SJSA1 (cell line): ENCODE measurements at regions not wholly inside any gene's neighbourhood (a gene's known extent, or its start where the extent isn't known, plus 50 kb on each side); places are given as distances from the start of the nearest gene placed in this dataset.
"Not testable (repeated sequence)": the region's sequence is repeated elsewhere in the genome, so short reads cannot be mapped to it uniquely, and the experiment has no call there.

Experiments used
- DNase-seq, 2 experiments: peaks; one replicate each; pipeline ENCODE4 v3.0.0-alpha.2; 2015 to 2020; ENCODE audit warnings: low spot score in 2 of 2, low read depth in 1 of 2
- H3K27ac ChIP-seq: fragments of 250-450 bp; sonication (Bioruptor Pico); 2 replicates; pipeline ENCODE4 v1.5.1; 2020; ENCODE audit warnings: mild to moderate bottlenecking, moderate library complexity
- H3K27me3 ChIP-seq: fragments of 250-450 bp; sonication (Bioruptor Pico); replicated peaks from 2 replicates; pipeline ENCODE4 v1.5.1; 2020; ENCODE audit warnings: mild to moderate bottlenecking, moderate library complexity
- H3K36me3 ChIP-seq: fragments of 250-450 bp; sonication (Bioruptor Pico); 2 replicates; pipeline ENCODE4 v1.5.1; 2020; ENCODE audit warnings: mild to moderate bottlenecking
- H3K4me1 ChIP-seq: fragments of 250-450 bp; sonication (Bioruptor Pico); replicated peaks from 2 replicates; pipeline ENCODE4 v1.6.1; 2021; ENCODE audit warnings: mild to moderate bottlenecking
- H3K4me3 ChIP-seq: fragments of 250-450 bp; sonication (Bioruptor Pico); 2 replicates; pipeline ENCODE4 v1.5.1; 2020; ENCODE audit warnings: mild to moderate bottlenecking
- H3K9me3 ChIP-seq: fragments of 250-450 bp; sonication (Bioruptor Pico); replicated peaks from 2 replicates; pipeline ENCODE4 v1.5.1; 2020; ENCODE audit warnings: mild to moderate bottlenecking

DNA sequence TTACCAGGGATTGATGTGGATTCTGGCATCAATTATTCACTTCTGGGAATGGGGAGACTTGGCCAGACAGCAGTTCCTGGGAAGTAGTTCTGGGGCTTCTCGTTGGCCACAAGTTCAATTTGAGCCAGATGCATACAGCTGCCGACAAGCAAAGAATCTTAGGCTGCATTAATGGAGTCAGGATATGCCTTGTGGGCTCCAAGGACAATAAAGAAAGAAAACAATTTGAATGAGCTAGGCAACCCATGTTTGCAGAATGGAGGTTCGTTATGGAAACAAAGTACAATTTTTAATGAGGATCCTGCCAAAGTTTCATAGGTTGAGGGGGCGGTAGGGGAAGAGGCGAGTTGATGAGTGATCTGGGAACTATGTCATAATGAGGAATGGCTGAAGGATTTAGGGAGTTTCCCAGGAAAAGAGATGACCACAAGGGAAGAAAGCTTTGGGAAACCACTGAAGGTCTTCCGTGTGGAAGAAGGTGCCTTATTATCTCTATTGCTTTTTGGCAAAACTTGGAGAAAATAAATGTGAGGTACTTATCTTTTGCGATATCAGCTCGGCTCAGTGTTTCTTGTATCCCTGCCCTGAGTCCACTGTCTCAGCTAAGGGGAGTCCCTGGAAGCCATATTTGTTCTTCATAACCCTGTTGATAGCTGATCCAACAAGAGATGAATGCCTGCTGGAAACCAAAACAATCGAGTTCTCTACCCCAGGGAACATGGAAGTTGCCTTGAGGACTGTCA lies 181.0 kb upstream of the ZNF217 start:
- Histone ChIP-seq H3K36me3 (no peaks in the 10 kb centered on the region), H3K4me3 (no peak overlapping the region)
- DNase-seq, result peak; percentile 73 to 95

DNA sequence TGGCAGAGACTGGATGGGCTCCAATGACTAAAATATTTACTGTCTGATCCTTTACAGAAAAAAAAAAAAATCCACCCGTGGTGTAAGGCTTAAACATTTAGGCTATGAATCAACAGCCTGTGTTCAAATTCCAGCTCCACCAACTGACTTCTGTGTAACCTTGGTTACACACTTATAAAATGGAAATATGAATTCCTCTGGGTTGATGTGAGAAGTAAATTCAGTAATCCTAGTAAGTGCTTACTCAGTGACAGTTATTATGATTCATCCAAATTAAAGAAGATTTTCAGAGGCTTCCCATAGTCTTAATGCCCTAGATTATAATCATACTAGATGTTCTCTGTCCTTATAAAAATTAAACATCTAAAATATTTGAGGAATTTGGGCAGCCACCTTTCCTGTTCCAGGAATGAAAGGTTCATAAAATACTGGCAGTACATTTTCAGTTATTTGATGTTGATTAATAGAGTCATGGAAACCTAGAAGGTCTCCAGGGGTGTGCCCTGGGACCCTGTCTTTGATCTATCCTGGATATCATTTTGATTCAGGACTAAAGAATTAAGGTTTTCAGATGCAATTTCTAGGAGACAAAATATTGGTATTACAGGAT lies 180.3 kb upstream of the ZNF217 start:
- Histone ChIP-seq H3K4me3 (no peak overlapping the region), H3K9me3 (no peaks in the 10 kb centered on the region), H3K36me3 (no peaks in the 10 kb centered on the region), H3K4me1 (peaks cover 38% of the 10 kb centered on the region), H3K27ac (peak overlapping the region; percentile 100), H3K27me3 (no peaks in the 10 kb centered on the region)
- DNase-seq, result peak; percentile 64 to 92

More for the DNA sequence above, 181.0 kb upstream of the ZNF217 start:
- H3K27me3 ChIP-seq, result no peaks in the 10 kb centered on the region
- peaks cover 32% of the 10 kb centered on the region for H3K4me1 ChIP-seq
- no peaks in the 10 kb centered on the region for H3K9me3 ChIP-seq
- peak overlapping the region; percentile 100 for H3K27ac ChIP-seq

DNA sequence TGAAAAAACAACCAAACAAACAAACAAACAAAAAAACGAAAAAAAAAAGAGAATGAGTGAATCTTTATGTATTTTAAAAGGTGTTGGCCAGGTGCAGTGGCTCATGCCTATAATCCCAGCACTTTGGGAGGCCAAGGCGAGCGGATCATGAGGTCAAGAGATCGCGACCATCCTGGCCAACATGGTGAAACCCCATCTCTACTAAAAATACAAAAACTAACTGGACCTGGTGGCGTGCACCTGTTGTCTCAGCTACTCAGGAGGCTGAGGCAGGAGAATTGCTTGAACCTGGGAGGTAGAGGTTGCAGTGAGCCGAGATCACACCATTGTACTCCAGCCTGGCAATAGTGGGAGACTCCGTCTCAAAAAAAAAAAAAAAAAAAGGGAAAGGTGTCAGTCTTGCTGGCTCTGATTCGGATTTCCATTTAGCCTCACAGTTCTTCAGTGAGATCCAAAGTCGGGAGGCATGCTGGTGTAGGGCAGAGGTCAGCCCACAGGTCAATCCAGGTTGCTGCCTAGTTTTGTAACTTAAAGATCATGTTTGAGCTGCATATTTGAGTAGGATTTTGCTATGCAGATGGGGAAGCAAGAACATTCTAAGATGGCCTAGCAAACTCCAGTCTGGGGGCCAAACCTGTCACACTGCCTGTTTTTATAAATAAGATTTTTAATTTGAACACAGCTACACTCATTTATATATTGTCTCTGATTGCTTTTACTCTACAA lies 179.6 kb upstream of the ZNF217 start:
- Histone ChIP-seq H3K4me1 (peaks cover 44% of the 10 kb centered on the region), H3K27ac (peak overlapping the region; percentile 100)
- not testable (repeated sequence) for H3K27me3 ChIP-seq, H3K9me3 ChIP-seq, H3K36me3 ChIP-seq, H3K4me3 ChIP-seq, DNase-seq

DNA sequence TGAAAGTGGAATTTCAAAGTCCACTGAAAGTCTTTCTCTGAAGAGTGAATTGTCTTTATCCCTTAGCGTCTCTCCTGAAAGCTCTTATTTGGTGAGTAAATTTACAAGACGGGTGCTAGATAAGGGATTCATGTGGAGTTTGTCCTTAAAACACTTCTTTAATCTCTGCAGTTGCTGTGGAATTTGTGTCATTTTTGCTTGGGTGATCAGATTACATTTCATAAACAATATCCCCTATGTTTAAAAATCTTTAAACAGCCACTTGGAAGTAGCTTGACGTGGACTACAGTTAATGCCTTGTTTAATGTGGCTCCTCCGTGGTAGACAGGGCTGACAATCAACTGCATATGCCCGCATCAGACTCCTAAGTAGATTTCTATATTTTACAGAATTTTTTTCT lies 175.4 kb upstream of the ZNF217 start:
- Histone ChIP-seq H3K27me3 (no peaks in the 10 kb centered on the region), H3K9me3 (no peaks in the 10 kb centered on the region), H3K36me3 (no peaks in the 10 kb centered on the region), H3K4me1 (peaks cover 43% of the 10 kb centered on the region), H3K27ac (peak overlapping the region; percentile 36; the same call in 1 of the 2 replicates), H3K4me3 (no peak overlapping the region)
- DNase-seq, result no peak

DNA sequence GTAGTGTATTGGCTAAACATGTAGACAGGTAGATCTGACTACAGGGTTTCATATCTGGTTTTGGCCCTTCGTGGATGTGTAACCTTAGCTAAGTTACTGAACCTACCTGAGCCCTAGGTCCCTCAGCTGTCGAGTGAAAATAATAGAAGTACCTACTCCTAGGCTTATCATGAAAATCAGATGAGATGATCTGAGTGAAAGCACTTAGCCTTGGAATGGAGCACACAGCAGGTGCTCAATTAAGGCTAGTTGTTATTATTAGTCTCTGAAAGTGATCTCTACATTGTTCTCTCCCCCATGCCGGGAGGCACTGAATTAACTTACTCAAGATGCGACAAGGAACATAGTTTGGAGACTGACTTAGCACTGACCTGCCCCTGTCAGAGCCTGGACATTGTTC lies 174.7 kb upstream of the ZNF217 start:
- Histone ChIP-seq H3K27ac (no peak overlapping the region), H3K36me3 (no peaks in the 10 kb centered on the region), H3K4me1 (peaks cover 44% of the 10 kb centered on the region), H3K4me3 (no peak overlapping the region), H3K9me3 (no peaks in the 10 kb centered on the region), H3K27me3 (no peaks in the 10 kb centered on the region)
- no peak for DNase-seq

DNA sequence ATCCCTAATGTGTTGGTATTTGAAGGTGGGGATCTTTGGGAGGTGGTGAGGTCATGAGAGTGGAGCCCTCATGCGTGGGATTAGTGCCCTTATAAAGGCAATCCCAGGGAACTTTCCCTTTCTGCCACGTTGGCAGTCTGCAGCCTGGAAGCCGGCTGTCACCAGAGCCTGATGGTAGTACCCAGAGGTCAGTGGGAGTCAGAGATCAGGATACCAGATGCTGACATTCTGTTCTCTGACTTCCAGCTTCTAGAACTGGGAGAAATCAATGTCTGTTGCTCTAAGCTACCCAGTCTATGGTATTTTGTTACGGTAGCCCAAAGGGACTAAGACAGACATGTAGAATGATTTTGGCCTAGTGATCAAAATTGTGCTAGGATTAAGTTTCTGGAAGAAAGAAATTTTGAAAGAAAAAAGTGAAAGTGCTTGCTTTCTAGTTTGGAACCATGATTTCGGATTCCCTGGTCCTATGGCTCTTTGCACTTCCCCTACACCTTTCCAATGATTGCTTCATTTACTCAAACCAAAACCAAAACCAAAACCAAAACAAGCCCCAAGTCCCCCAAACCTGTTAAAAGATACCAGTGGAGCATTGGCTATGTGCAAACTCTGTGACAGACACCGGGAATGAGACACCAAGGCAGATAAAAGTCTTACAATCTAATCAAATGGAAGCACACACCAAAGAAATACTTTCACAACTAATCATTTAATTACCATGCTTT lies 173.7 kb upstream of the ZNF217 start:
- H3K4me1 ChIP-seq, result peaks cover 37% of the 10 kb centered on the region
- H3K27me3 ChIP-seq, result no peaks in the 10 kb centered on the region
- no peak for DNase-seq
- H3K4me3 ChIP-seq, result no peak overlapping the region
- H3K36me3 ChIP-seq, result no peaks in the 10 kb centered on the region
- no peaks in the 10 kb centered on the region for H3K9me3 ChIP-seq
- no peak overlapping the region for H3K27ac ChIP-seq

DNA sequence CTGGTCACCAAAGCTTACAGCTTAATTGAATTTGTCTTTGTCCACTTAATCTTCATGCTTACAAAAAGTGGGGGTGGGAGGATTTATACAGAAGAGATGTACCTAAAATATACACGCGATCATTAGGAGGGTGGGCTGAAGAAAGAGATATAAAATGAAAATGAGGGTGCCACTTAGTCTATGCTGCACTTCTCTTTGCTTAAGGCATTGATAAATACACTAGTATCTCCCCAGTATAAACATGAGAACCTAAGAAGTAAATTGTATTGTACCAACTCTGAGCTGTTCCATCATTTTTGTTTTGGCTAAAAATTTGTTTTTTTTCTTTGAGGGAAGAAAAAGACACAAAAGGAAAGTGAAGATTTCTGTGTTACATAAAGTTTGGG lies 170.8 kb upstream of the ZNF217 start:
- DNase-seq, result no peak
- peak overlapping the region; percentile 80 for H3K27ac ChIP-seq
- no peaks in the 10 kb centered on the region for H3K9me3 ChIP-seq
- no peaks in the 10 kb centered on the region for H3K36me3 ChIP-seq
- H3K27me3 ChIP-seq, result no peaks in the 10 kb centered on the region
- H3K4me3 ChIP-seq, result peak overlapping the region; percentile 22
- peaks cover 34% of the 10 kb centered on the region for H3K4me1 ChIP-seq

DNA sequence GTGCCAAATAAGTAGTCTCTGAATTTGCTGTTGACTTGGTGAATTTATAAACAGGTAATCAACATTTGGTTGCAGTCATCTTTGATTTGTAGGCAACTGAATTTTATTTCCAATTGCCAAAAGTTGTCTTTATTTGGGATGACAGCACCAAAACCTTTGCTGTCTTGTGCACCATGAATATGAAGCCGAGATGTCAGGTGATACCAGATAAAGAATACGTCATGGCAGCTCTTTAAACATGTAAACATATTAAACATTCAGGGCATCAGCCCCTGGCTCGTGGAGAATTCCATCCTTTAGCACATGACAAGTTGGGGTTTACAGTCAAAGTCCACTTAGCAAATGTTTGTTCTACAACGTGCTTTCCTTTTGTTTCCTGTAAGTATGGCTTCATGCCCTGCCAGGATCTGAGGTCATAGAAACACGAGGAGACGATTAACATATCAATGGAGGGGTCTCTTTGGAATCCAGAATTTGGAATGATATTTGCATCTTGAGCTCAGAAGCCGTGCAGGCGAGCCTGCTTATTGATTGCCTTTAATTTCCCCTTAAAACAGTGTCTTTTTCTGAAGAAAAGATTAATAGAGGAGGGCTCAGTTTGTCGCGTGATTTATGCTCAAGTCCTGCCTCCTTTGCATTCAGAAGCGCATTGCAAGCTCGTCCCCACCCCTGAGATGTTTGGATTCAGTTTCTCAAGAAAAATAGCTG lies 170.2 kb upstream of the ZNF217 start:
- Histone ChIP-seq H3K36me3 (no peaks in the 10 kb centered on the region), H3K27ac (peak overlapping the region; percentile 80), H3K9me3 (no peaks in the 10 kb centered on the region), H3K4me3 (peak overlapping the region; percentile 22), H3K4me1 (peaks cover 28% of the 10 kb centered on the region), H3K27me3 (no peaks in the 10 kb centered on the region)
- DNase-seq, result peak; percentile 49 to 85

DNA sequence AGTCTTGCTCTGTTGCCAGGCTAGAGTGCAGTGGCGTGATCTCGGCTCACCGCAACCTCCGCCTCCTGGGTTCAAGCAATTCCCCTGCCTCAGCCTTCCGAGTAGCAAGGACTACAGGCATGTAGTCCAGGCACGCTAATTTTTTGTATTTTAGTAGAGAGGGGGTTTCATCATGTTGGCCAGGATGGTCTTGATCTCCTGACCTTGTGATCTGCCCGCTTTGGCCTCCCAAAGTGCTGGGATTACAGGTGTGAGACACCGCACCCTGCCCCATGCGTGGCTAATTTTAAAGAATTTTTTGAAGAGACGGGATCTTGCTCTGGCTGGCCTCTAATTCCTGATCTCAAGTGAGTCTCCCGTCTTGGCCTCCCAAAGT lies 168.8 kb upstream of the ZNF217 start:
- not testable (repeated sequence) for H3K27ac ChIP-seq, DNase-seq, H3K4me3 ChIP-seq, H3K9me3 ChIP-seq, H3K36me3 ChIP-seq, H3K27me3 ChIP-seq
- peaks cover 18% of the 10 kb centered on the region for H3K4me1 ChIP-seq

DNA sequence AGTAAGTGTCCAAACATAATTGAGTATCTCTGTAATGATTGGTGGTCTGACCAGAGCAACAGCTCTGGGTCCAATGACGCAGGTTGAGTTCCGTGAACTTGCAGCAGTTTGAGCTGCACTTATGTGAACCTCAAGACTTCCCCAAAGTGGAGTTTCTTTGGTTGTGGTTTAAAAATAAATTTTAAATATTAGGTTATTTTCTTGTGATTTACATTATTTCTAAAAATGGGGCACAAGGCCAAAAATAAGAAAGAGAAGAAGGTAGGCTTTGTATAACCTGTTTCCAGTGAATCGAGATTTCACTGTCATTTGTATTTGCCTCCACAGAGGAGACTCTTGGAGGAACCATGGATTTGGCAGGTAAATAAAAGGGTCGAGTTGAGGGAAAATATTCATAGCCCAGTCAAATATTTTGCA lies 166.4 kb upstream of the ZNF217 start:
- Histone ChIP-seq H3K4me1 (peaks cover 15% of the 10 kb centered on the region), H3K27me3 (no peaks in the 10 kb centered on the region), H3K4me3 (no peak overlapping the region), H3K27ac (no peak overlapping the region), H3K36me3 (no peaks in the 10 kb centered on the region), H3K9me3 (no peaks in the 10 kb centered on the region)
- no peak for DNase-seq

DNA sequence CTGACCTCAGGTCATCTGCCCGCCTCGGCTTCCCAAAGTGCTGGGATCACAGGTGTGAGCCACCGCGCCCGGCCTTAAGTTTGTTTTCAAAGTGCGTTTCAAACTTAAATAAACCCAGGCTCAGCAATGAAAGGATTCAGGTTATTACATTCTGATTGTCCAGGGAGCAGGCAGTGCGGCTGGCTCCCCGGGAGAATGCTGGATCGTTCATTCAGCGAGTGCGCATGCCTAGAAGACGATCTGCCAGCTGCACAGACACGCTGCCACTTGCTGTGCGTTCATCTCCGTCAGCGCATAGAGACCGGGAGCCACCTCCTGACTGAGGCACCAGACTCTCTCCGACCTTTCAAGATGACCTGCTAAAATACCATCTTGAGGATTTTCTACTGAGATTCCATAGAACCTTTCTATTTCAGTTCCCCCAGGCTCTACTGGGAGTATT lies 163.9 kb upstream of the ZNF217 start:
- H3K36me3 ChIP-seq, result no peaks in the 10 kb centered on the region
- H3K4me1 ChIP-seq, result peaks cover 23% of the 10 kb centered on the region

DNA sequence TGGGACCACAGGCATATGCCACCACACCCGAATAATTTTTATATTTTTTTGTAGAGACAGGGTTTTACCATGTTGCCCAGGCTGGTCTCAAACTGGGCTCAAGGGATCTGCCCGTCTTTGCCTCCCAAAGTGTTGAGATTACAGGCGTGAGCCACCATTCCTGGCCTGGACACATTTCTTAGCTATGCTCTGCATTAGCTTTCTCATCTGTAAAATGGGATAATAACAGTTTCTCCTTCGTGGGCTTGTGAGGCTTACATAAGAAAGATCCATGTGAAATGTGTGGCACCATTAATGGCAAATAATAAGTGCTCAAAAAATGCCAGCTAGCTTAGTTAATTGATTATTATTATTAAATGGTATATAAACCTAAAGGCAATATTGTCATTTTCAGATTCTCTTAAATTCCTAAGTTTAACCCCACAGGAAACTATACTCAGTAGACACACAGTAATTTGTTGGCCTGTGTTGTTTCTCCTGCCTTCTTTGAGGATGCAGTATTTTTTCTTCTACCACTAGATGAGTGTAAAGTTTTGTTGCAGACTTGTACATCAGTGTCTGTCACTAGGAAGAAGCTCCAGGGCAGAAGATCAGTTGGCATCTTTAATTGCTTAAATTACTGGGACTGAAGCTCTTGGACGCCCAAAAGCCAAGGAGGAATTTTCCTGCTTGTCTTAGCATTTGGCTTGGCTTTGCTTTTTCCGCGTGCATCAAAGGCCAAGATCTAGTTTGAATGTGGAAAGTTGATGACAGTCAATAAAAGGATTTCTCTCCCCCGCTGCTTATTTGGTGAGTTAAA lies 162.3 kb upstream of the ZNF217 start:
- no peaks in the 10 kb centered on the region for H3K27me3 ChIP-seq
- no peak for DNase-seq
- no peak overlapping the region for H3K27ac ChIP-seq
- no peak overlapping the region for H3K4me3 ChIP-seq
- no peaks in the 10 kb centered on the region for H3K9me3 ChIP-seq
- no peaks in the 10 kb centered on the region for H3K36me3 ChIP-seq
- peaks cover 39% of the 10 kb centered on the region for H3K4me1 ChIP-seq

More for the DNA sequence above, 163.9 kb upstream of the ZNF217 start:
- DNase-seq, result no peak
- H3K27ac ChIP-seq, result no peak overlapping the region
- H3K9me3 ChIP-seq, result no peaks in the 10 kb centered on the region
- H3K4me3 ChIP-seq, result no peak overlapping the region
- H3K27me3 ChIP-seq, result no peaks in the 10 kb centered on the region
